ENCODE measurements at regions not wholly inside any gene's neighbourhood (a gene's known extent, or its start where the extent isn't known, plus 50 kb on each side); places are given as distances from the start of the nearest gene placed in this dataset.

- H3K9me3 ChIP-seq, result peaks cover 0 to 5% (median 0%) of the 10 kb centered on the region in 12 donors
- no peak for ATAC-seq
- H3K4me3 ChIP-seq, result no peak overlapping the region
- TF ChIP-seq POLR2A (IDR thresholded peaks at IDR 0.05) (no peak), CTCF (IDR thresholded peaks at IDR 0.05) (no peak)
- DNase-seq, result no peak
- WGBS, 4 donors, result 75 to 86% (median 79%) methylated on average over 4 of the region's 4 CpGs
- H3K27me3 ChIP-seq, result no peaks in the 10 kb centered on the region
- no peaks in the 10 kb centered on the region for H3K4me1 ChIP-seq
- intact Hi-C loops (cut with DNase I), result no loop called here
- no peaks in the 10 kb centered on the region for H3K36me3 ChIP-seq
- no peak overlapping the region for H3K27ac ChIP-seq
Measured at GRCh38 chr2:175729049-175729706, 272.9 kb downstream of the LNPK start.

- H3K27me3 ChIP-seq, result no peaks in the 10 kb centered on the region
- intact Hi-C loops (cut with DNase I), result no loop called here
- WGBS, 4 donors, result 79 to 87% (median 85%) methylated on average over 4 of the region's 4 CpGs
- no peaks in the 10 kb centered on the region for H3K4me1 ChIP-seq
- H3K4me3 ChIP-seq, result no peak overlapping the region
- TF ChIP-seq CTCF (IDR thresholded peaks at IDR 0.05), result no peak
- TF ChIP-seq POLR2A (IDR thresholded peaks at IDR 0.05), result no peak
- H3K9me3 ChIP-seq, result peaks cover 0 to 15% (median 0%) of the 10 kb centered on the region in 12 donors
- no peaks in the 10 kb centered on the region for H3K36me3 ChIP-seq
- no peak overlapping the region for H3K27ac ChIP-seq
- no peak for DNase-seq
- ATAC-seq, result no peak
Measured at GRCh38 chr2:175728032-175728431, 274.0 kb downstream of the LNPK start.

GRCh38 chr2:175726223-175726622 lies 275.8 kb downstream of the LNPK start:
- Histone ChIP-seq H3K9me3 (peaks cover 0 to 19% (median 0%) of the 10 kb centered on the region in 12 donors), H3K36me3 (no peaks in the 10 kb centered on the region), H3K4me1 (no peaks in the 10 kb centered on the region), H3K4me3 (no peak overlapping the region), H3K27me3 (no peaks in the 10 kb centered on the region), H3K27ac (no peak overlapping the region)
- ATAC-seq (no peak), DNase-seq (no peak)
- 38 to 55% (median 43%) methylated on average over 2 of the region's 2 CpGs for WGBS, 4 donors
- no peak for TF ChIP-seq CTCF (IDR thresholded peaks at IDR 0.05)
- TF ChIP-seq POLR2A (IDR thresholded peaks at IDR 0.05), result no peak
- intact Hi-C loops (cut with DNase I), result no loop called here

GRCh38 chr2:175709248-175709647 lies 292.8 kb downstream of the LNPK start:
- Histone ChIP-seq H3K4me1 (no peaks in the 10 kb centered on the region), H3K27me3 (peaks cover 0 to 12% (median 0%) of the 10 kb centered on the region in 9 donors), H3K36me3 (no peaks in the 10 kb centered on the region), H3K27ac (no peak overlapping the region), H3K9me3 (peaks cover 0 to 10% (median 2%) of the 10 kb centered on the region in 12 donors), H3K4me3 (no peak overlapping the region)
- DNase-seq, result no peak
- ATAC-seq, result no peak
- TF ChIP-seq CTCF (IDR thresholded peaks at IDR 0.05) (no peak), POLR2A (IDR thresholded peaks at IDR 0.05) (no peak)
- WGBS, 4 donors, result 50 to 66% (median 61%) methylated on average over 1 to 6 of the region's 6 CpGs
- intact Hi-C loops (cut with DNase I), result no loop called here
